Esophagus muscularis mucosa (tissue), 3 donors: ENCODE measurements at regions not wholly inside any gene's neighbourhood (a gene's known extent, or its start where the extent isn't known, plus 50 kb on each side); places are given as distances from the start of the nearest gene placed in this dataset.

Experiments used
- POLR2A ChIP-seq: fragments of 450-650 bp; IDR thresholded peaks from one replicate; pipeline ENCODE4 v1.6.1; 2017; ENCODE audit warnings: antibody characterized with exemption, moderate library complexity, mild to moderate bottlenecking, low read depth
- POLR2AphosphoS5 ChIP-seq, 2 donors: sonication (generic); formaldehyde crosslinking; IDR thresholded peaks; one replicate each; pipeline ENCODE4 v1.6.1; 2017; ENCODE audit warnings: antibody characterized with exemption in 2 of 2
- TF ChIP-seq, protein P1 (sequence below), 3 experiments: fragments of 200-600 bp in 2 of 3; fragments of 450-650 bp in 1 of 3; sonication (generic) in 2 of 3; IDR thresholded peaks; one replicate each; pipeline ENCODE4 v1.5.1; 2017 to 2019; ENCODE audit warnings: antibody characterized with exemption in 3 of 3, mild to moderate bottlenecking in 2 of 3, moderate library complexity in 1 of 3

DNA sequence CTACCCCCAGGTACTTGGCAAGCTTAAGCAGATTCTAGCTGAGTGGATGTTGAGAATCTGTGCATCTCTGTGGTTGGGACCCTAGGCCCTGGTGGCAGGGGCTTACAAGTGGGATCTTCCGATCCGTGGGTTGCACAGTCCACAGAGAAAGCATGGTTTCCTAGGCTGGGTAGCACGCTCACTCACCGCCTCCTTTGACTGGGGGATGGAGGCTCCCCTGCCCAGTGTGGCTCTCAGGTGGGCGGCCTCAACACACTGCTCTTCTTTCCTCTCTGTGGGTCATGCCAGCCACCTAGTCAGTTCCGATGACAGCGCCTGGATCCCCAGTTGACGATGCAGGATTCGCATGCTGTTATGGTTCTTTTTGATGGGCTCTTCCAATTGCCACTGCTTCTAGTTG is 639.5 kb upstream of the ADAMTS5 start:
- TF ChIP-seq POLR2AphosphoS5 (IDR thresholded peaks at IDR 0.05): no peak
- TF ChIP-seq, protein P1, sequence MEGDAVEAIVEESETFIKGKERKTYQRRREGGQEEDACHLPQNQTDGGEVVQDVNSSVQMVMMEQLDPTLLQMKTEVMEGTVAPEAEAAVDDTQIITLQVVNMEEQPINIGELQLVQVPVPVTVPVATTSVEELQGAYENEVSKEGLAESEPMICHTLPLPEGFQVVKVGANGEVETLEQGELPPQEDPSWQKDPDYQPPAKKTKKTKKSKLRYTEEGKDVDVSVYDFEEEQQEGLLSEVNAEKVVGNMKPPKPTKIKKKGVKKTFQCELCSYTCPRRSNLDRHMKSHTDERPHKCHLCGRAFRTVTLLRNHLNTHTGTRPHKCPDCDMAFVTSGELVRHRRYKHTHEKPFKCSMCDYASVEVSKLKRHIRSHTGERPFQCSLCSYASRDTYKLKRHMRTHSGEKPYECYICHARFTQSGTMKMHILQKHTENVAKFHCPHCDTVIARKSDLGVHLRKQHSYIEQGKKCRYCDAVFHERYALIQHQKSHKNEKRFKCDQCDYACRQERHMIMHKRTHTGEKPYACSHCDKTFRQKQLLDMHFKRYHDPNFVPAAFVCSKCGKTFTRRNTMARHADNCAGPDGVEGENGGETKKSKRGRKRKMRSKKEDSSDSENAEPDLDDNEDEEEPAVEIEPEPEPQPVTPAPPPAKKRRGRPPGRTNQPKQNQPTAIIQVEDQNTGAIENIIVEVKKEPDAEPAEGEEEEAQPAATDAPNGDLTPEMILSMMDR (IDR thresholded peaks at IDR 0.05): no peak
- no peak for TF ChIP-seq POLR2A
